CD4-positive, alpha-beta T cell treated with Interleukin-12 subunit alpha and Interleukin-12 subunit beta, for 1 hour (primary cell): ENCODE measurements at regions not wholly inside any gene's neighbourhood (a gene's known extent, or its start where the extent isn't known, plus 50 kb on each side); places are given as distances from the start of the nearest gene placed in this dataset.

Experiments
- DNase-seq: peaks from one replicate; pipeline ENCODE4 v3.0.0-alpha.2; 2020

DNA sequence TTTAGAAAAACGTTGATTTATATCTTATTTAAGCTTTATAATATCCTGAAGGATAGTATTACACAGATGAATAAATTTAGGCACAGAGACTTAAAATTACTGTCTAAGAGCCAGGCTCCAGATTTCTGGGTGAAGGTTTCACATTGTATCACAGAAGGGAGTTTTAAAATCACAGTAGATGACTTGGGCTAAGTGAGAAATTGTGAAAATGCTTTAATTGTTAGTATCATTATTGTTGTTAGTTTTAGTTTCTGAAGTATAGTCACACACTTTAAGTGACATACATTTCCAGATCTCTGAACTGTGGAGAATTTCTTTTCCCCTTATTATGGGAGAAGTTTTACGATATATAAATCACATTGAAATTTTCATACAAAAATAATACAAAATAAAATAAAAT lies 83.5 kb downstream of the NDUFS5 start:
- DNase-seq: no peak

- no peak for DNase-seq
These were observed 84.2 kb downstream of the NDUFS5 start for GRCh38 chr1:39110325-39110851.

DNA sequence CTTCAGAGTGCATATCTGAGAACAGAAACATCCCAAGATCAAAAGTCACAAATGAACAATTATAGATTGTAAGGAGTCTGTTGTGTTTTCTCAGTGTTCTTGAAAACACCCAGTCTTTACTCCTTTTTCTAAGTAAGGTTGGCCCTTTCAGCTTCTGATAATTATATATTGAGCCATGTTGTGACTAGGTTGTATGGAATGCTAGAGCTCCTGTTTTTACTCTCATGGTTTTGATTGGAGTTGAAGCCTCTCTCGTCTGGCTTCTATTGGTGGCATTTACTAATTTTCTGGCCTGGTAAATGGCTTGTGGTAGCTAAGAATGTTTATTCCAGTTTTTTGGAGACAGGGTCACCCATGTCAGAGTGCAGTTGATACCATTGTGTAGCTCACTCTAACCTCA lies 84.7 kb downstream of the NDUFS5 start:
- no peak for DNase-seq

DNA sequence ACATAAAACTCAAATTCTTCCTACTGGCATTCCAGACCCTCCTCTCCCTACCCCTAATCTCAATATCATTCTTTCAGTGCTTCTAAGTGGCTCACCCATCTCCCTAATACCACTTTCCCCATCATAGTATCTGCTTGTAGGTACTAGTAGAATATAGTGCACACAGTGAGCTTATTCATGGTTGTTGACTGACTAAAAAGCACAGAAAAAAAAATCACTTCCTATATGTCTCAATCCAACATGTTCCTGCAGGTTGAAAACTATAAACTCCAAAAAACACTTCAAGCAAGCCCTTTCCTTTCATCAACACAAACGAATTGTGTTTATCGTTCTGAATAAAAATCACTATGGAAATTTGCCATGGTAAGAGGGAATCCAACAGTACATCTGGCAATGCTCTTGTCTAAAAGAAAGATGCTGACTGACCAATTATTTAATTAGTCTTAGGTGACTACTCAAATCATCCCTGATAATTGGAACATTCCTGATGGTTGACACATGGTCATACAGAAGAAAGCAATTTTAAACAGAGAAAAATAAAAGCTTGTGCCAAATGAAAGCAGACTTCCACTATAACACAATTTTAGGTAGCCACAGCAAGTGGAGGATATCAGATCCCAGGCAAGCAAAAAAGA lies 87.1 kb downstream of the NDUFS5 start:
- DNase-seq: no peak

DNA sequence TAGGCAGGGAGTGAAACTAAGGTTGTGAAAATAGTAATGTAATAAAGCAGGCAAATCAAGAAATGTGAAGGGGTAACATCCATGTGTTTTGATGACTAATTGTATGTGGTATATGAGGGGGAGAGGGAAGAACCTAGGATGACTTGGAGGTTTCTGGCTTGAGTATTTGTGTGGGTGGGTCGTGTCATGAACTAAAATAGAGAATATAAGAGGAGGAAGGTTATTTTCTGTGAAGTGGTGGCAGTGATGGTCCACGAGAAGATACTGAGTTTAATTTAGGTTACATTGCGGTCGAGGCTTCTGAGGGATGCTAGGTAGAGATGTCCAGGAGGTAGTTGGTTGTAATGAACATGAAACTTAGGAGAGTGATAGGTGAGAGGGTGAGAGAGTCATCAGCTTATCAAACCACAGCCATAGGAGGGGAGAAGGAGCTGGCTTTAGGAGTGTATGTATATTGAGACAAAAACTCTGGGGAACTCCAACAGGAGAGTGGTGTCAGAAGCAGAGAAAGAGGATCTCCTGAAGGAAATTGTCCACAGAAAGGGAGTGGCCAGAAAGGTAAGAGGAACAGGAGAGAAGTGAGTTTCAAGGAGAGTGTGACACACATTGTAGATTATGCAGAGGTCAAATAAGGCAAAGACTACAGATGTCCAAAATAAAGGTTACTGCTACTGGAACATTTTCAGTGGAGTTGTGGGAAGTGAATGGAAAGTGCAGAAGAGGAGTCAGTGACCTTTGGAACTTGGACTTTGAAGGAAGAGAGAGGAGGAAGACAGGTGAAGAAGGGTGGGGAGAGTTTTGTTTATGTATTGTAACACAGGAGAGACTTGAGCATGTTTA lies 89.0 kb upstream of the MACF1 start:
- DNase-seq: no peak

DNA sequence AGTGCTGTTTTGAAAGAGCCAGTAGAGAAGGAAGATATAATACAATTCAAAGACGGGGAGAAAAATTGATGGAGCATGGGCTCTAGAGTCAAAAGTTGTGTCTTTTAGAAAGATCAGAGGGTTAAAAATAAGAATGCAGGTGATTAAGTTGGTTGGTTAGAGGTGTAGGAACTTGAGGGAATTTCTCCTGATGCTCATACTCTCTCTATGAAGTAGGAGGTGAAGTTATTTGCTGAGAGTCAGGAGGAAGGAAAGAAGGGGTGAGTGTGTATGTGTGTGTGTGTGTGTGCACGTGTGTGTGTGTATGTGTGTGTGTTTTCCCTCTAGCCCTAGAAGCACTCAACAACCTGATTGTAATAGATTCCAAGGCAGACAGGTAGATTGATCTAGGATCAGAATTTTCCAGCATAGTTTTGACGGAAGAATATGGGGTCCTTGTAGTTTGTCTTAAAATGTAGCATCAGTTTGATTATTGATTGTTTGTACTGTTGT lies 88.3 kb upstream of the MACF1 start:
- DNase-seq: no peak

DNA sequence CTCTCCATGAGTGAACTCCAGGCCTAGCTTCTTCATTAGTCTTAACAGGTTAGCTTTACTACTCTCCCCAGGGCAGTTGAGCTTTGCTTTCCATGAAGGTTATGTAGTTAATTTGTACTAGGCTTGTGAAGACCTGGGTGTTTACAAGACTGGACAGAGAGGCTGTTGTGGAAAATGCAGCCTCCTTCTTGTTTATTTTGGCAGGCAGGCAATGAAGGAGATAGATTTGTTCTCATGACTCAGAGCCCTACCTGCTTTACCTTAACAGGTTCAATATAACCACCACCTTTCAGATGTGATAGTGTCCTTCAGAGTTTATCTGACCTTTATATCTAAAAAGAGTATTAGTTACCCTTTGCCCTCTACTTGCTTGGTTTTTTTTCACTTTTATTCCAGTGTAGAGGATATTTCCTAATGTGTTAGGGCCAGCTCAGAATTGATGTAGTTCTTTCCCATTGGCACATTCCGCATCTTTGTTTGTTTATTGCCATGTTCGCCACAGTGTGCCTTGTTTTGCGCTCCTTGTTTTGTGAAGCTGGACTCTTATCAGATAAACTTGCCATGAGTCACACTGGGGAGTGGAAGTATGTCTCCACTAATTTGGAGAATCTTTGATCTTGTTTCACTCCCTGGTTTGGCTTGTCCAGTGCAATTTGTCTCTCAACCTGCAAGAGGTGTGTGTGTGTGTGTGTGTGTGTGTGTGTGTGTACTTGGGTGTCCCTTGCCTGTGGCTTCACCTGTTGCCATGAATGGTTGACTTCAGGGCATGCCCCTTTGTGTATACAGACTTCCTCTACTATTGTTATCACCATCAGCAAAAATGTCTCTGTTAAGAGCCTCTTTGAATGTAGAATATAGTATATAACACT lies 87.4 kb upstream of the MACF1 start:
- no peak for DNase-seq

DNA sequence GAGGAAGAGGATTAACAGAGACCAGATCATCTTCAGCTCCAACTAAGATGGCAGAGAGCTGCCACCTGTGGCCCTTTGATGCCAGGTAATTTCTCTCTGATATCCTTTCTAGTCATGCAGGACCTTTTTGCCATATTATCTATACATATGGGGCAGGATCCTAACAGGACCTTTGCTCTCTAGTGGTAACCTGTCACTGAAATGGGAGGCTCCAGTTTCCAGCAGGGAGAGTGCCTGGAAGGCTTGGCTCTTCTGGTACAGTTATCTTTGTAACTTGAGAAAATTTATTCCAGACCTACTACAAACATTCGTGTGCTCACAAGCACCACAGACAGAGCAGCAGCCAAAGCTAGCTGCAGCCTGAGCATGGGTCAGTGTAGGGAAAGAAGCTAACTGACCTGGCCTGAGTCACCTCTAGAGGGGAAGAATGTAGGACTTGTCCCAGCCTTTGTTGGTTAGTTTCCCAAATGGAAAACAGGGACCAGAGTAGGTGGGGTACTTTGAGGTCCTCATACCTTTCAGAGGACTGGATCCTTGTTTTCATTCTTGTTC lies 86.5 kb upstream of the MACF1 start:
- no peak for DNase-seq

DNA sequence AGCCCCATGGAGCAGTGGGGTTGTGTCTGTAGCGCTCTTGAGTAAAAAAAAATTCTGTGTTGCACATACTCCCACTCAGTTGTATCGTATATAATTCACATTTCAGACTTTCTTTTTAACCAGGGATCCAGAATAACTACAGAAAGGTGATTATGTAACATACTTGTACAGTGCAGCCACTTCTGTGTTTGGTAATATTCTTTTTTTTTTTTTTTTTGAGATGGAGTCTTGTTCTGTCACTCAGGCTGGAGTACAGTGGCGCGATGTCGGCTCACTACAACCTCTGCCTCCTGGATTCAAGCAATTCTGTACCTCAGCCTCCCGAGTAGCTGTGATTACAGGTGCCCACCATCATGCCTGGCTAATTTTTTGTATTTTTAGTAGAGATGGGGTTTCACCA lies 82.4 kb upstream of the MACF1 start:
- no peak for DNase-seq

- DNase-seq: no peak
These were observed 80.2 kb upstream of the MACF1 start for GRCh38 chr1:39124282-39124681.

DNA sequence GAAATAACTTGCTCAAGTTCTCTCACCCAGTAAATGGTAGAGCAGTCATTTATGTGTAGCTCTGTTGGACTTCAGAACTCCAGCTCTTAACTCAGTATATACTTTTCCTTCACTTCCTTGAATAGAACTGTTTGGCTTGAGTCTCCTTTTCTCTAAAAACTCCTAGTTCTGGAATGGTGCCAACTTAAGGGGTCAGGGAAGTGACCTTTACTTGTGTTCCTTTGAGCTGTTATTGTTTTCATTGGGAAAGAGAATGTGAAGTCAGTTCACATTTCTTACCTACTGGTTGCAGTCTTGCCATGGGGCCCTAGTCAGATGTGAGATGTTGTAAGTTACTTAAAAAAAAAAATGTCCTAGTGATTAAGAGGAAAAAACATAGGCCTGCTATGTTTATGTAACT lies 77.0 kb upstream of the MACF1 start:
- no peak for DNase-seq

- no peak for DNase-seq
These were observed 76.4 kb upstream of the MACF1 start for GRCh38 chr1:39128126-39128525.

DNA sequence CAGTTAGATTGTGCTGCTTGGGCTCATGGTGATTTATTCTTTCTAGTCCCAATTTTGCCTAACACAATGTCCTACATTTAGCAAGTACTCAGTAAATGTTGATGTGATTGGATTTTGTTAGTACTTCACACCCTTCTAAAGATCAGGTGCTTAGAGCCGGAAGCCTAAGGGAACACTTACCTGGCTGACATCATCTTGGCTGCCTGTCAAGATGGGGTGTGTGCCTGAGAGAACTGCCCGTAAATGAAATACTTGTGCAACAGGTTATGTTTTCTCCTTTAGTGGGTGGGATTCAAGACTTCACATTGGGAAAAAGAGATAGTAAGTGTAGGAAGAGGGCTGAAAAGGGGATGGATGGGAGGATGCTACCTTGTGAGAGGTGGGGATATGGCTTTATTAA lies 75.5 kb upstream of the MACF1 start:
- DNase-seq: no peak

DNA sequence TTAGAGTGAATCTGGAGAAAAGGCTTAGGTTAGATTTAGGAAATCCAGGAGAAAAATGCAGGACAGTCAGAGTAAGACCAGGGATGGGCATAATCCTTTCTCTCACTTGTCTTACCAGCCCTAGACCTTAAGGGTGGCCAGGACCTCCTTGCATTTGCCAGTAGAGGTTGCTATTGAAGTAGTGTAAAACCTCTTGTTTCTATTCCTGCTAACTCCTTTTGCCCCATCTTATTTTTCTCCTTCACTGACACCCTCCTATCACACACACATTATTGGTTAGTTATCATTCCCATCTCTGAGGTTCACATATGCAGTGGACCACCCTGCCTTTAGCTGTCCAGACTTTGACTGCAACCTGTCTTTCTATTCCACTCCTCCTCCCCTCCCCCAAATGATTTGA lies 75.0 kb upstream of the MACF1 start:
- no peak for DNase-seq

DNA sequence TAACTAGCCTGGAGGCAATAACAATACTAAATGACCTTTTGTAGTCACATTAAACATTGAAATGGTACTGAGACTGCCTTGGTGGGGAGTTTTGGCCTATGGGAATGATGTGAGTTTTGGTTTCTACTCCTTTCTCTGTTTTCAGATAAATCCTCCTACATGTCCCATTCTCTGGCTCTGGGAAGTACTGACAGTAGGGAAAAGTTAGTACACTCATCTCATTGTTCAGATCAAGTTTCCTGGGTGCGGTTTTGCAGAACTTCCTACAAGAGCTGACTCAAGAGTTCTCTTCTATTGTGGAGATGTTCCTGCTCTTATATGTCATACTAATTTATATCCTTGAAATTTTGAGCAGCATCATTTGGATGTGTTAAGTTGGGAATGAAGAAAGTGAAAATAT lies 74.2 kb upstream of the MACF1 start:
- DNase-seq: no peak

DNA sequence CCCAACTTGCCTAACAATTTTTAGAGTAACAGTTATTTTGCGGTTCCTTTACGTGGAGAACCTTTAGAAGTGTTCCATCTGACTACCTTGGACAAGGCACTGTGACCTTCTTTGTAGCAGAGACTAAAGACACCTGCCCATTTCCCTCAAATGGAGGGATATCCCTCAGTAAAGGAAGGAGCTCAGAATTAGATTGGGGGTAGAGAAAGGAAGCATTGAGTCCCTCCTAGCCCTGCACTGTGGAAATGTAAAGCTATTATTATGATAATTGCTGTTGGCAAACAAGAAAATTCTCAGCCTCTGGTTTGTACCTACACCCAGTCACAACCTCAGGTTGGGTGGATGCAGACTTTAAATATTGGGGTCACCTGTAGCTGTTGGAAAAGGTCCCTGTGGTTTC lies 72.6 kb upstream of the MACF1 start:
- no peak for DNase-seq

- DNase-seq: no peak
These were observed 71.8 kb upstream of the MACF1 start for GRCh38 chr1:39132505-39133339.

DNA sequence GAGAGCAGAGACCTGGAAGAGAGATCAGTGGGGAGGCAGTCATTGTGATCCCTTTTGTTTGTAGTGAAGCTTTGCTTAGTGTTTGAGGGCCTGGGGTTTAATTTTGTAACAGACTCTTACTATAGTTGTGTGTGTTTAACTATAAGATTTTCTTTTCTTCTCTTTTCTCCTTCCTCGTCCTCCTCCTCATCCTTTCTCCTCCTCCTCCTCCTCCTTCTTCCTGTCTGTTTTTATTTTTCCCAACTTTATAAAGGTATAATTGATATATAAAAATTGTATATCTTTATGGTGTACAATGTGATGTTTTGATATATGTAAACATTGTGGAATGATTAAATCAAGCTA lies 71.2 kb upstream of the MACF1 start:
- no peak for DNase-seq

- no peak for DNase-seq
These were observed 69.6 kb upstream of the MACF1 start for GRCh38 chr1:39134768-39135333.

DNA sequence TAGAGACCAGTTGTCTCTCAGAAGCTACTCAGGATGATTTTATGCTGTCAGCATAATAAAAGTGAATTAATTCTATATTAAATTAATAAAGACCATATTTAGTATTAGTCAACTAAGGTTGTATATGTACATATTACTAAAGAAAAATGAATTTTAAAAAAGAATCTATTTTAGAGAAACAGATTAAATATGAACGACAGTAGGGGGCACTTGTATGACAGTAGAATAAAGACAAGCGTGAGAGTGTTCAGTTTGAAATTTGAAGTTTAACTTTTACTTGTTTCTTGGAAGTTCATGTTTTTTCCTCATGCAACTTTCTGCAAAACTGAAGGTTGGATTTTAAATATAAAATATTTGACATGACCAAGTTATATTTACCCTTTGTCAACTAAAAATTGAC lies 67.9 kb upstream of the MACF1 start:
- no peak for DNase-seq

DNA sequence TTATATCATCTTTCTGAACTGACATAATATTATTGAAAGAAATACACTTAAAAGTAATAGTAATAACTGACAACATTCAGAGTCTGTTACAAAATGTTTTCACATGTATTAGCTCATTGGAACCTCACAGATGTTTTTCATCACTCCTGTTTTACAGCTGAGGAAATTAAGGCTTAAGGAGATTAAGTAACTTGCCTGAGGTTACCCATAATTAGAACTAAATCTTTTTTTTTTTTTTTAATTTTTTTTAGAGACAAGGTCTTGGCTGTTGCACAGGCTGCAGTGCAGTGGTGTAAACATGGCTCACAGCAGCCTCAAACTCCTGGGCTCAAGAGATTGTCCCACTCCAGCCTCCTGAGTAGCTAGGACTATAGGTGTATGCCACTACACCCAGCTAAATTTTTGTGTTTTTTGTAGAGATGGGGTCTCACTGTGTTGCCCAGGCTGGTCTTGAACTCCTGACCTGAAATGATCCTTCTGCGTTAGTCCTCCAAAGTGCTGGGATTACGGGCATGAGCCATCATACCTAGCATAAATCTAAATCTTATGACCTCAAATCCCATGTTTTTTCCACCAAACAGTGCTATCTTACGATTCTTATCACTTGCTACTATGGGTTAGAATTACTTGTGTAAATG lies 64.7 kb upstream of the MACF1 start:
- no peak for DNase-seq
